Esophagus (tissue), 2 donors: ENCODE measurements at regions not wholly inside any gene's neighbourhood (a gene's known extent, or its start where the extent isn't known, plus 50 kb on each side); places are given as distances from the start of the nearest gene placed in this dataset.
"Not testable (repeated sequence)": the region's sequence is repeated elsewhere in the genome, so short reads cannot be mapped to it uniquely, and the experiment has no call there.

Source experiments
- H3K27ac ChIP-seq, 2 donors: one replicate each; pipeline ENCODE4 v1.5.1; 2013; ENCODE audit warnings: low read depth in 2 of 2, mild to moderate bottlenecking in 2 of 2, inconsistent platforms in 1 of 2, low read length in 1 of 2, moderate library complexity in 1 of 2
- H3K27me3 ChIP-seq, 2 donors: one replicate each; pipeline ENCODE4 v1.6.1; 2013; ENCODE audit warnings: low read length in 2 of 2, control low read depth in 1 of 2, mild to moderate bottlenecking in 1 of 2; ENCODE audit not compliant: insufficient read depth in 2 of 2, control insufficient read depth in 1 of 2
- H3K36me3 ChIP-seq, 2 donors: one replicate each; pipeline ENCODE4 v1.6.1; 2013; ENCODE audit warnings: low read length in 1 of 2; ENCODE audit not compliant: control insufficient read depth in 2 of 2, insufficient read depth in 2 of 2
- H3K4me1 ChIP-seq, 2 donors: one replicate each; pipeline ENCODE4 v1.6.1; 2013; ENCODE audit warnings: low read length in 1 of 2; ENCODE audit not compliant: control insufficient read depth in 2 of 2, insufficient read depth in 2 of 2
- H3K4me3 ChIP-seq, 2 donors: one replicate each; pipeline ENCODE4 v1.5.1; 2013; ENCODE audit warnings: low read length in 2 of 2, mild to moderate bottlenecking in 2 of 2, low read depth in 1 of 2, moderate library complexity in 1 of 2
- H3K9me3 ChIP-seq, 2 donors: one replicate each; pipeline ENCODE4 v1.6.1; 2013; ENCODE audit warnings: mild to moderate bottlenecking in 2 of 2, low read depth in 1 of 2, low read length in 1 of 2, moderate library complexity in 1 of 2; ENCODE audit not compliant: control insufficient read depth in 2 of 2, insufficient read depth in 1 of 2
- WGBS, 2 donors: extraction: QIAGEN DNeasy Blood & Tissue Kit; methylation state at CpG; one replicate each; pipeline ENCODE4 v1.1.7; 2013; 5-methylcytosine and 5-hydroxymethylcytosine counted together
- donor health status: healthy with polysubstance abuse.
- donor health status: Bipolar disorder and iron deficiency.

GRCh38 chr1:238343852-238344251 lies 453.1 kb upstream of the ZP4 start:
- no peaks in the 10 kb centered on the region for H3K4me1 ChIP-seq
- no peak overlapping the region for H3K27ac ChIP-seq

GRCh38 chr1:238341395-238341794 lies 450.7 kb upstream of the ZP4 start:
- WGBS, 2 donors = 76 to 83% methylated on average over 2 of the region's 2 CpGs
- H3K4me1 ChIP-seq = no peaks in the 10 kb centered on the region
- H3K27me3 ChIP-seq = no peaks in the 10 kb centered on the region
- no peak overlapping the region for H3K27ac ChIP-seq
- H3K36me3 ChIP-seq = no peaks in the 10 kb centered on the region
- peaks cover 0 to under 1% of the 10 kb centered on the region in 2 donors for H3K9me3 ChIP-seq
- H3K4me3 ChIP-seq = no peak overlapping the region

More at GRCh38 chr1:238343852-238344251, 453.1 kb upstream of the ZP4 start:
- WGBS, 2 donors = 73 to 86% methylated on average over 3 of the region's 3 CpGs
- Histone ChIP-seq H3K36me3 (no peaks in the 10 kb centered on the region), H3K4me3 (no peak overlapping the region), H3K27me3 (no peaks in the 10 kb centered on the region), H3K9me3 (no peaks in the 10 kb centered on the region)

GRCh38 chr1:238340989-238341388 lies 450.3 kb upstream of the ZP4 start:
- WGBS, 2 donors = 74 to 85% methylated on average over 7 of the region's 7 CpGs
- Histone ChIP-seq H3K4me1 (no peaks in the 10 kb centered on the region), H3K27ac (no peak overlapping the region), H3K9me3 (peaks cover 0 to 2% of the 10 kb centered on the region in 2 donors), H3K4me3 (no peak overlapping the region), H3K36me3 (no peaks in the 10 kb centered on the region), H3K27me3 (no peaks in the 10 kb centered on the region)

- Histone ChIP-seq H3K9me3 (peaks cover 0 to 2% of the 10 kb centered on the region in 2 donors), H3K27ac (no peak overlapping the region), H3K4me1 (no peaks in the 10 kb centered on the region), H3K27me3 (no peaks in the 10 kb centered on the region), H3K4me3 (no peak overlapping the region), H3K36me3 (no peaks in the 10 kb centered on the region)
- 33 to 56% methylated on average over 7 of the region's 7 CpGs for WGBS, 2 donors
These were observed 445.8 kb upstream of the ZP4 start for GRCh38 chr1:238336531-238336930.

GRCh38 chr1:238334170-238334569 lies 443.4 kb upstream of the ZP4 start:
- H3K27ac ChIP-seq = no peak overlapping the region
- WGBS, 2 donors = 56 to 81% methylated on average over 1 of the region's 1 CpG
- H3K27me3 ChIP-seq = no peaks in the 10 kb centered on the region
- no peaks in the 10 kb centered on the region for H3K4me1 ChIP-seq
- peaks cover 0 to 2% of the 10 kb centered on the region in 2 donors for H3K9me3 ChIP-seq
- no peak overlapping the region for H3K4me3 ChIP-seq
- no peaks in the 10 kb centered on the region for H3K36me3 ChIP-seq

- Histone ChIP-seq H3K27ac (no peak overlapping the region), H3K4me1 (no peaks in the 10 kb centered on the region), H3K4me3 (no peak overlapping the region), H3K27me3 (no peaks in the 10 kb centered on the region), H3K9me3 (peaks cover 0 to 2% of the 10 kb centered on the region in 2 donors), H3K36me3 (no peaks in the 10 kb centered on the region)
These were observed 440.8 kb upstream of the ZP4 start for GRCh38 chr1:238331557-238331956.

GRCh38 chr1:238329671-238330070 lies 438.9 kb upstream of the ZP4 start:
- no peaks in the 10 kb centered on the region for H3K4me1 ChIP-seq
- no peaks in the 10 kb centered on the region for H3K27me3 ChIP-seq
- H3K9me3 ChIP-seq = no peaks in the 10 kb centered on the region
- WGBS, 2 donors = 54 to 74% methylated on average over 1 of the region's 1 CpG
- H3K36me3 ChIP-seq = no peaks in the 10 kb centered on the region
- H3K27ac ChIP-seq = no peak overlapping the region
- no peak overlapping the region for H3K4me3 ChIP-seq

GRCh38 chr1:238327033-238327432 lies 436.3 kb upstream of the ZP4 start:
- not testable (repeated sequence) for H3K4me1 ChIP-seq, H3K4me3 ChIP-seq, H3K9me3 ChIP-seq, H3K36me3 ChIP-seq, H3K27me3 ChIP-seq, H3K27ac ChIP-seq
- whole genome bisulfite sequencing, 2 donors = 95 to 97% methylated on average over 22 of the region's 22 CpGs

GRCh38 chr1:238326479-238326878 lies 435.8 kb upstream of the ZP4 start:
- not testable (repeated sequence) for H3K27me3 ChIP-seq, H3K36me3 ChIP-seq, H3K4me3 ChIP-seq, H3K9me3 ChIP-seq, H3K4me1 ChIP-seq, H3K27ac ChIP-seq
- 75 to 90% methylated on average over 9 of the region's 9 CpGs for WGBS, 2 donors

- Histone ChIP-seq H3K27ac (no peak overlapping the region), H3K4me1 (no peaks in the 10 kb centered on the region)
These were observed 433.6 kb upstream of the ZP4 start for GRCh38 chr1:238324211-238324864.

More at GRCh38 chr1:238324211-238324864, 433.6 kb upstream of the ZP4 start:
- Histone ChIP-seq H3K9me3 (no peaks in the 10 kb centered on the region), H3K4me3 (no peak overlapping the region), H3K36me3 (no peaks in the 10 kb centered on the region), H3K27me3 (no peaks in the 10 kb centered on the region)
- 69 to 85% methylated on average over 9 of the region's 9 CpGs for WGBS, 2 donors
